ENCODE measurements at regions not wholly inside any gene's neighbourhood (a gene's known extent, or its start where the extent isn't known, plus 50 kb on each side); places are given as distances from the start of the nearest gene placed in this dataset.

DNA sequence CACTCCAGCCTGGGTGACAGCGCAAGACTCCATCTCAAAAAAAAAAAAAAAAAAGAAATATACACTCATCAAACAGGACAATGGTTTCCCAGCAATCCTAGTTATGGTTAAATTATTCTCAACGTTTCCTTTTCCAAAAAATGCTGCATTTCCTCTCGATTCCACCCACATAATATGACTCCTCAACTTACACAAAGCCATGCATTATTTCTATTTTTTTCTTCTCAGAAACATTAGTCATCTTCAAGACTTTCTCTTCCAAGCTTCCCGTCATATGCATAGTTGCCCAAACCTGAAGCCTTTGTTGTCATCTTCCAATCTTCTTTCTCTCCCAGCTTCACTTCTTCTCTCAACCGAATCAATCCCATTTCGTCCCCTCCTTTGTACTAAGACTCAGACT is 61.4 kb upstream of the RANBP6 start:
- TF ChIP-seq POLR2AphosphoS5 (IDR thresholded peaks at IDR 0.05; ENCODE audit: low read depth, low read length) = no peak
- no peak for TF ChIP-seq POLR2A (IDR thresholded peaks at IDR 0.05; ENCODE audit: low read depth, low read length)
- no peak for TF ChIP-seq TAF1 (IDR thresholded peaks at IDR 0.05; ENCODE audit: borderline replicate concordance, low read depth, low read length)

Measured in GM12892 (cell line).